HG03139 (cell line): ENCODE measurements at regions not wholly inside any gene's neighbourhood (a gene's known extent, or its start where the extent isn't known, plus 50 kb on each side); places are given as distances from the start of the nearest gene placed in this dataset.

Experiments used
- ATAC-seq: cut with Tn5 transposase; IDR thresholded peaks from one replicate; pipeline ENCODE4 v1.9.1; 2021; ENCODE audit not compliant: unreplicated experiment

DNA sequence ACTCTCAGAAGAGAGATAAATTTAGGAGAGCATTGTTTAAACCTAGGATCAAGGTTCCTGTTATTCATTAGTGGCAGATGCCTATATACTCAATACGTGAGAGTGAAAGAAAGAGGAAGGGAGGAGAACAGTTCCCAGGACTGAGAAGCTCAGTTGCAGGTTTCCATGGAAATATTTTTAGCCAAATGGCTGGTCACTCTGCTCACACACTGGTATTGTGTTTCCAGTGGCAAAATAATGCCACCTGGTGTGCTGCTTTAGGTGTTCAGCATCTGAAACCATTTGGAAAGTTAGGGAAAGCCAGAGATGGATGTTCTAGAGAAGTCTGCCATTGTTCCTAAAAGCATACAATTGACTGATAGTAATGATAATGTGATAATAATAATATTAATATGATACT, 827.7 kb downstream of the SORCS3 start:
- ATAC-seq = no peak

DNA sequence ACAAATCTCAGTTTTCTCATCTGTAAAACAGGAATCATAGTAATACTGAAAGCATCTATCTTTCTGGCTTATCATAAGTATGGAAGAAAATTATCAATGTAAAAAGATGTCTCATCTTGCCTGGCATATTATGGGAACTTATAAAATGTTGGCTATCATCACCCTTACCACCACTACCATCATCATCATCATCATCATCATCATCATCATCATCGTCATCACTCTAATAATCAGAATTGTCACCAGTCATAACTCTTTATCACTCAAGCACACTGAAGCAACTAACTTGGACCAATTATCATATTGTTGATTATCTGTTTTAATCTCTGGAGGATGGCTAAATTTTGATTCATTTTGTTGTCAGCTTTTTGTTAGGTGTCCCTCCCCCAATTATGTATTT, 825.4 kb downstream of the SORCS3 start:
- no peak for ATAC-seq

DNA sequence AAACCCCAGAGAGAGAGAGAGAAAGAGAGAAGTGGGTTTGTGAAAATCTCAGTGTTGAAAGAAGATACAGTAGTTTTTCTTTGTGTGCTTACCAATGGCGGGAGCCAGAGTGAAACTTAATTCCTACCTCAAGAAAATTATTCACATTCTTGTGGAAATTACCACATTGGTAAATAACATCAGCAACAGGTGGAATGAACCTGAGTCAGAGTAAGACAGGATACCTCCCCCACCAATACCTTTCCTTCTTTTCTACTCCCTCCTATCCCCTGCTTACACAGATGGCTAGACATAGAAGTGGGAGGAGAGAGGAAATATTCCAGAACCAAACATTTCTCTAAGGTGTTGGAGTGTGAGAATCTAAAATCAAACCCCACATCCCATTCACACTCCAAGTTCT, 793.9 kb downstream of the SORCS3 start:
- ATAC-seq = no peak

DNA sequence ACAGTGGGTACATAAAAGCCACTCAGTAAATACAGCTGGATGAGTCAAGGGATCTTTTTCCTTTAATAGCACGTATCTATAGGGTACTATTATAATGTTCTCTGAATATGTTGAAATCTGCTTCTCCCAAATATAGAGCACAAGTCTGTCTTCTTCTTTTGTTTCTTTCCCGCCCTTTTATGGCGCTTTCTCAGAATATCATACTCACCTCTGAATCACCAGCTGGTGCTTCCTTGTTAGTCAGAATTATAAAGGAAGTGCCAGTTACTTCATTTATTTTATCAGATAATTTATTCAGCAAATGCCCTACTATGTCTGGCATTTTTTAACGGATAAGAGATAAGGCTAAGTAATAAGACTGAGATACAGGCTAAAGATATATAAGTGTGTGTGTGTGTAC, 772.9 kb downstream of the SORCS3 start:
- ATAC-seq = no peak

GRCh38 chr10:105409370-105409769, 768.3 kb downstream of the SORCS3 start:
- no peak for ATAC-seq

DNA sequence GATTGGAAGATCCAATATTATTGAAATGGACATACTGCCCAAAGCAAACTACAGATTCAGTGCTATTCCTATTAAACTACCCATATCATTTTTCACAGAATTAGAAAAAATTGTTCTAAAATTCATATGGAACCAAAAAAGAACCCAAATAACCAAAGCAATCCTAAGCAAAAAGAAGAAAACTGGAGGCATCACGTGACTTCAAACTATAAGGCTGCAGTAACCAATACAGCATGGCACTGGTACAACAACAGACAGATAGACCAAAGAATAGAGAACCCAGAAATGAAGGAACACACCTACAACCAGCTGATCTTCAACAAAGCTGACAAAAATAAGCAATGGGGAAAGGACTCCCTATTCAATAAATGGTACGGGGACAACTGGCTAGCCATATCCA, 765.4 kb downstream of the SORCS3 start:
- ATAC-seq = no peak

DNA sequence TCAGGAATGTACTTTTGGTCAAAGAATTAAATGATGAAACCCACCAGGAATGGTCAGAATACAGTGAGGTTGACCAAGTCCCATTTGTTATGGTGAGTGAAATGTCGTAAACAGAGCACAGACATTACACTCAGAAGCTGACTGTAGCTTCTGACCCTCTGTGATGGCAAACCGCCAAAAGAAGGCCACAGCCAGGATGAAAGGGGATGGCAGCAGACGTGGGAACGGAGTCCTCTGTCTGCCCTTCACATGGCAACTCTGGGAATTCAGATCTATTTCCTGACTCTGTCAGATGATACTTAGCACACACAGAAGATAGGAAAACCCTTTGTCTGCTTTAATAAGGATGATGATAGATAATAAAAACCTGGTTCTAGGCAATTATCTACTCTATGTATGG, 757.1 kb downstream of the SORCS3 start:
- no peak for ATAC-seq

DNA sequence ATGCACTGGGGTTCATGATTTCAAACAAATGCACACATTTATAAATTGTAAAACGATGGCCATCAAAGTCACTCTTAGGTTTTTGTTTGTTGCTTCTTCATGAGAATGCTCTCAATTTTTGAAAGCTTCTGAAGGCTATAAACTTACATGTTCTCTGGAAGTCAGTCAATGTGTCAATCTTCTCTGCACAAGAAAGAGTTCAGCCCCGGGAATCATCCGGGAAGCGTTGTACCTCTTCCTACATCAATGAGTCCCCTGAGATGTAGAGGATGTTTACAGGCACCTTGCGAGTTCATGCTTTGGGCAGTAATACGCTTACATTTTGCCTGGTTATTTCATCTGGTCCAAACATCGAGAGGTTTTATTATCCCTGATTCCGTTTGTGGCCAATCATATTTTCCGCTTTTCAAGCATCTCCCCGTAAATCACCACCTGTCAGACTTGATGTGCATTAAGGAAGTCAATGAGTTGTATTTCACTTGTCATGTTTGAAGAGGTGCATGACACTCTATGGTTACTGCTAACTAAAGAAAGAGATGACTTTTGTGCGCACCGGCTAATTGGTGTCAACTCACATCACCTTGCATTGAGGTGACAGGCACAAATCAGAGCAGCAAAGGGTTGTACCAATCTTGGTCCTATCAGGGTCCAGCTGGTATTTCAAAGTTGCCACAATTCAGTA, 750.7 kb downstream of the SORCS3 start:
- no peak for ATAC-seq

DNA sequence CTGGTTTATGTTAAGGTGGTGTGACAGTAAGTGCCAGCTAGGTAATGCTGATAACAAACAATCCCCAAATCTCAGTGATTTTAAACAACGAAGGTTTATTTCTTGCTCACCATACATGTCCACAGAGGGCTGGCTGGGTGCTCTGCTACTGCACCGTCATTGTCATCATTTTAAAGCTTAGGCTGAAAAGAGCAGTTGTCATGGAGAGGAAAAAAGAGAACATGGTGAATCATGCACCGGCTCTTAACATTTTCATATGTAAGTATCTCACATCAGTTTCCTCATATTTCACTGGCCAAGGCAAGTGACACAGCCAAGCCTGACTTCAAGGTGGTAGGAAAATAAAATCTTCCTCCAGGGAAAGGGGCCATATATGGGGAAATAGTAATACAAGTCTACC, 746.9 kb downstream of the SORCS3 start:
- no peak for ATAC-seq

DNA sequence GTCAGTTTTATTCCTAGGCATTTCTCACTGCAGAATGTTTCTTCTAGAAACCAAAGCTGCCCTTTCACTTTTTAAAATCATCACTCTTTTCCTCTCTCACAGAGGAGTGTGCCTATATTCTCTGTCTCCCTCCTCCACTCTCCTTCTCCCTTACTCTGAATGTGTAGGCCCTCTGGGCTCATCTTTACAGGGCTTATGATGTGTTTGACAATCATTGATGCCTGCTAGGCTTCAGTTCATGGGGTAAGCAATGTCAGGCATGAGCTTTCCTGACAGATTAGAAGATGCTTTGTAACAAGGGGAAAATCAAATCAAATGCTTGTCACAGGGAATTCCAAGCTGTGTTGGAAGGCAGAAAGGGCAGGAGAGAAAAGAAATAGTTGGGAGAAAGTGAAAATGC, 742.9 kb downstream of the SORCS3 start:
- no peak for ATAC-seq

DNA sequence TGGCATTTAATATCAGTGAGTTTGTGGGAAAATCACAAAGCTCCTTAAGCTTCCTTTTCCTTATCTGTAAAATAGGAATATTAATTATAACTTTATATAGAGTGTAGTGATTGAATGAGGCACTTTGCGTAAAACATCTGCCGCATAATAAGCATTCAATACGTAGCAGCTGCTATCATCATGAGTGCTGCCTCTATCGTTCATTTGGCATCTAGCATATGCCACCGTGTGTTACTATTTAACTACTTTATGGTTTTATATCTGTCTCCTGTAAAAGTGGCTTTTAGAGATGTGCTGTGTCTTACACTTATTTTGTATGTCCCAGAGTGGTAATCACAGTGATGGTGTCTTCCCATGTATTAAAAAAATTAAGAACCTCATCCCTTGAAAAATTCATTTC, 729.6 kb downstream of the SORCS3 start:
- no peak for ATAC-seq

DNA sequence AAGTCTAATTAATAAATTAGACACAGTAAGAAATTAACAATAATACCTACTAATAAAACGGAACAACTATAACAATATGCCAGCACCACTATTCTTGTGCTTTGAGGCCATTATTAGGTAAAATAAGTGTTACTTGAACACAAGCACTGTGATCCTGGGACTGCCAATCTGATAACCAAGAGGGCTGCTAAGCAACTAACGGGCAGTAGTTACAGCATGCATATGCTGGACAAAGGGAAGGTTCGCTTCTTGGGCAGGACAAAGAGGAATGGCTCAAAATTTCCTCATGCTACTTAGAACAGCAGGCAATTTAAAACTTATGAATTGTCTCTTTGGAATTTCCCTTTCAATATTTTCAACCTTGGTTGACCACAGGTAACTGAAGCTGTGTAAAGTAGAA, 718.6 kb downstream of the SORCS3 start:
- ATAC-seq = no peak

GRCh38 chr10:105358911-105359310, 717.8 kb downstream of the SORCS3 start:
- no peak for ATAC-seq

GRCh38 chr10:105356626-105357025, 715.5 kb downstream of the SORCS3 start:
- no peak for ATAC-seq

- ATAC-seq = no peak
These were observed 712.9 kb downstream of the SORCS3 start for GRCh38 chr10:105354010-105354409.

DNA sequence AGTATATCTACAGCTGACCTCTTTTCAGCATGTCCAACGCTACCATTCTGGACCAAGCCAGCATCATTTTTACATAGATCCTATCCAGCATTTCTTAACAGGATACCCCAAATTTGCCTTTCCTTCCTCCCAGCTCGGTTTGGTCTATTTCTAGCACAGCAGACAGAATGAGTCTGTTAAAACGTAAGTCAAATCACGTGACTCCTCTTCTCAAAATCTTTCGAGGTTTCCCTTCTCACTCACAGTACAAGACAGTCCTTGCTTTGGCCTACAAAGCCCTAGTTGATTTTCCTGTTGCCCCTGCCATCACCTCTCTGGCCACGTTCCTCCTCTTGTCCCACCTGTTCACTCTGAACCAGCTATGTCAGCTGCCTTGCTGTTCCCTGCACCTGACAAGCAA, 711.7 kb downstream of the SORCS3 start:
- ATAC-seq = no peak

DNA sequence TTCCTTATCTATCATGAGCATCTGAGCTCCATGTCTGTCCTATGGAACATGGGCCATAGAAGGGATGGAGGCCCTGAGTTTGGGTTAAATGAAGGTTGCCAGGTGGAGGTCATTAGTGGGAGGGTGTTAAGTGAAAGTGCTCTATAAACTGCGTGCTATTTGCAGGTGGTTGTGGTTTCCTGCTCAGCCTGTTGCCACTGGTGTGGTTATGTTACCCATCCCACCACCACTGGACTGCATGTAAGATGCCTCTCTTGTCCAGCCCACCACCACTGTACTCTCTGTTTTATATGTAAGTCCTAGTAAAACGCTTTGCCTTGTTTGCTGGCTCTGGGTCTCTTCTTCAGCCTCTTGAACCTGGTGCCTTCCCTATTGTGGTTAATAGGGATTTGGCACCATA, 711.2 kb downstream of the SORCS3 start:
- ATAC-seq = no peak

GRCh38 chr10:105351187-105351586, 710.1 kb downstream of the SORCS3 start:
- ATAC-seq = no peak

DNA sequence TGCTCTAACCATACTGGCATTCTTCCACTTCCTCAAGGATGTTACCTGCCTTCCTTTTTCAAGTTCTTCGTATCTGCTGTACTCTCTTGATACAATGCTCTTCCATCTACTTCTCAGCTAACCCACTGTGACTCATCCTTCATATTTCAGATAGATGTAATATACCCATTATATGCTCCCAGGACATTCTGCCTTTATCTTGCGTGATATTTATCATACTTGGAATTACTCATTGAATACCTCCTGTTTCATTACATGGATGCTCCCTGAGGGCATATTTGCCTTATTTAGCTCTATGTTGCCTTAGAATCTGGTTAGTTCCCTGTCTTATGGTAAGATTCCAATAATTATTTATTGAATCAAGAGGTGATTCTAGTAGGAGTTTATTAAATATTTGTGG, 706.4 kb downstream of the SORCS3 start:
- no peak for ATAC-seq

- no peak for ATAC-seq
These were observed 701.5 kb downstream of the SORCS3 start for GRCh38 chr10:105342606-105343005.

- ATAC-seq = no peak
These were observed 698.6 kb downstream of the SORCS3 start for GRCh38 chr10:105339669-105340068.

DNA sequence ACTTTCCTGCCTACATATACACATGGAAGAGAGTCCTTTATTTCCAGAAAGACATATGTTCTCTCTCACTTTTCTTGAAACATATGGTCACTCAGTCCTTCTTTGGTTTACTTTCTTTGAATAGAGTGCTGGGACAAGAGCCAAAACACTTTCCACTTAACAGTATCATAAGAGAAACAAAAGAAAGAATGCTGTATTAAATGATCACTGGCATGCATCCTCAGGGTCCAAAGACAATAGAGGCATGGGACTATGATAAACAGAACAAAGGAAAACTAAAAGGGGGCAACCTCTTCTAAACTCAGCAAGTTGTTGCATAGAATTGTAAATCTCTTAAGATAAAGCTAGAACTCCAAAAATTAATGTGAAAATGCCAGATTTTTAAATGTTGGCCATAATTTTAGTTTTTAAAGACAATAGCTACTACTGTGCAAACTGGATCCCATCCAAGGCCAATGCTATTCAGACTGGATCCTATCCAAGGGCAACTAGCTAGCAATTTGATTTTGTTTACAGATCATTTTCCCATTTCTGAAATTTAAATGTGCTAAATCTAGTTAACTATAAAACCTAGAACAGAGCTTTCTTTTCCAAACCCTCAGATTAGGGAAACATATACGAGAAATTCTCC, 687.5 kb downstream of the SORCS3 start:
- ATAC-seq = no peak
